ENCODE measurements at regions not wholly inside any gene's neighbourhood (a gene's known extent, or its start where the extent isn't known, plus 50 kb on each side); places are given as distances from the start of the nearest gene placed in this dataset.

- BruUV-seq (replicated peaks), result no TSS peak
- H4K20me1 ChIP-seq (replicated peaks; ENCODE audit: control insufficient read depth, insufficient read depth, low read length), result no peaks in the 10 kb centered on the region
- no peaks in the 10 kb centered on the region for H3K4me1 ChIP-seq (replicated peaks in 1 of 2; ENCODE audit: control insufficient read depth in 2 of 2, insufficient read depth in 2 of 2, low read length in 2 of 2)
- DNase-seq (ENCODE audit: extremely low read depth in 1 of 4, low spot score in 3 of 4) (no peak), FAIRE-seq (no peak), ATAC-seq (no peak)
- H3K36me3 ChIP-seq (ENCODE audit: control insufficient read depth, insufficient read depth, low read length), result no peaks in the 10 kb centered on the region
- in situ Hi-C loops (cut with MboI) (no loop called here), intact Hi-C loops (cut with micrococcal nuclease) (no loop called here)
- WGBS (ENCODE audit: insufficient coverage, low coverage, missing lambda C conversion rate), result 2% methylated on average over 5 of the region's 5 CpGs
- no peak overlapping the region for H3K4me3 ChIP-seq
- H3K27ac ChIP-seq (ENCODE audit: extremely low read depth, low read depth, low read length), result no peak overlapping the region
- no peak for TF ChIP-seq ZC3H4 (CRISPR knock-in tag; IDR thresholded peaks at IDR 0.05; ENCODE audit: borderline replicate concordance)
- no peak for TF ChIP-seq ZSCAN32 (CRISPR knock-in tag; IDR thresholded peaks at IDR 0.05)
- TF ChIP-seq ZNF146 (CRISPR knock-in tag; IDR thresholded peaks at IDR 0.05; ENCODE audit: unreplicated experiment), result no peak
- TF ChIP-seq PURB (CRISPR knock-in tag; IDR thresholded peaks at IDR 0.05; ENCODE audit: low read depth), result no peak
- no peak for TF ChIP-seq HDAC2 (IDR thresholded peaks at IDR 0.05)
- no peak for TF ChIP-seq FOXO4 (CRISPR knock-in tag; IDR thresholded peaks at IDR 0.05)
- no peak for TF ChIP-seq CHCHD3 (CRISPR knock-in tag; IDR thresholded peaks at IDR 0.05)
- no peak for TF ChIP-seq ZNF384 (IDR thresholded peaks at IDR 0.05; ENCODE audit: low read depth, low read length)
- TF ChIP-seq POLR2A (conservative IDR thresholded peaks at IDR 0.05), result no peak
- no peak for TF ChIP-seq KAT2B (IDR thresholded peaks at IDR 0.05; ENCODE audit: low read depth, low read length)
- no peak for TF ChIP-seq HBP1 (CRISPR knock-in tag; IDR thresholded peaks at IDR 0.05)
- no peak for TF ChIP-seq ZNF316 (IDR thresholded peaks at IDR 0.05)
- no peak for TF ChIP-seq CBX5 (IDR thresholded peaks at IDR 0.05; ENCODE audit: borderline replicate concordance, low read depth)
- TF ChIP-seq ZNF217 (CRISPR knock-in tag; IDR thresholded peaks at IDR 0.05), result no peak
- no peak for TF ChIP-seq KDM1A (IDR thresholded peaks at IDR 0.05)
- no peak for TF ChIP-seq HMBOX1 (IDR thresholded peaks at IDR 0.05)
- TF ChIP-seq RERE (CRISPR knock-in tag; IDR thresholded peaks at IDR 0.05; ENCODE audit: borderline replicate concordance), result no peak
- H2AFZ ChIP-seq (ENCODE audit: low read depth, low read length), result no peak overlapping the region
- ChIA-PET CTCF (ENCODE audit: low intra/inter-chr PET ratio) (no interaction called here), POLR2A (no interaction called here)
- H3K4me2 ChIP-seq (ENCODE audit: insufficient read depth, low read length), result no peak overlapping the region
- no peak overlapping the region for H3K9ac ChIP-seq (ENCODE audit: insufficient read depth in 1 of 2, low read depth in 2 of 2, low read length in 2 of 2)
- H3K79me2 ChIP-seq (ENCODE audit: control insufficient read depth, insufficient read depth, low read length), result no peaks in the 10 kb centered on the region
- peaks cover 0 to 4% of the 10 kb centered on the region in 2 experiments; a peak in 2 of 5 replicates for H3K27me3 ChIP-seq (ENCODE audit: control insufficient read depth in 2 of 2, insufficient read depth in 2 of 2, low read length in 2 of 2)
- no peaks in the 10 kb centered on the region for H3K9me1 ChIP-seq (ENCODE audit: control insufficient read depth, insufficient read depth, low read length)
- H3K9me3 ChIP-seq (replicated peaks; ENCODE audit: control insufficient read depth, insufficient read depth, low read depth, low read length), result no peaks in the 10 kb centered on the region
Measured at GRCh38 chr1:192884241-192884640, 75.4 kb downstream of the RGS2 start.

Measured in K562 (cell line).